Stimulated activated memory B cell treated with anti-CD40 and anti-IgM and Interleukin-4, amounts not matched to agents 10 μg/mL and 1 μg/mL and 100 μg/mL, for 72 hours (primary cell): ENCODE measurements at regions not wholly inside any gene's neighbourhood (a gene's known extent, or its start where the extent isn't known, plus 50 kb on each side); places are given as distances from the start of the nearest gene placed in this dataset.

ENCODE experiments used
- ATAC-seq: fragments of 150-1000 bp; cut with Tn5 transposase; 2 replicates; pipeline ENCODE4 v1.10.0; 2021
- H3K27ac Mint-ChIP-seq: one replicate; pipeline ENCODE4 v1.8.0; 2022; ENCODE audit warnings: mild to moderate bottlenecking, mixed read lengths
- H3K27me3 Mint-ChIP-seq: one replicate; pipeline ENCODE4 v1.8.0; 2022; ENCODE audit warnings: mixed read lengths
- H3K36me3 Mint-ChIP-seq: one replicate; pipeline ENCODE4 v1.8.0; 2022; ENCODE audit warnings: mixed read lengths
- H3K4me1 Mint-ChIP-seq: one replicate; pipeline ENCODE4 v1.8.0; 2022; ENCODE audit warnings: mixed read lengths
- H3K4me3 Mint-ChIP-seq: one replicate; pipeline ENCODE4 v1.8.0; 2022; ENCODE audit warnings: mild to moderate bottlenecking, moderate library complexity, mixed read lengths
- H3K9me3 Mint-ChIP-seq: one replicate; pipeline ENCODE4 v1.8.0; 2022; ENCODE audit warnings: mixed read lengths

GRCh38 chr2:74036010-74036409 is 51.3 kb downstream of the TET3 start:
- Mint-ChIP-seq H3K4me3 (no peak overlapping the region), H3K27ac (peak overlapping the region; percentile 85), H3K27me3 (no peaks in the 10 kb centered on the region), H3K9me3 (no peaks in the 10 kb centered on the region), H3K36me3 (peaks cover 11% of the 10 kb centered on the region), H3K4me1 (peaks cover 89% of the 10 kb centered on the region)
- ATAC-seq, result no peak

DNA sequence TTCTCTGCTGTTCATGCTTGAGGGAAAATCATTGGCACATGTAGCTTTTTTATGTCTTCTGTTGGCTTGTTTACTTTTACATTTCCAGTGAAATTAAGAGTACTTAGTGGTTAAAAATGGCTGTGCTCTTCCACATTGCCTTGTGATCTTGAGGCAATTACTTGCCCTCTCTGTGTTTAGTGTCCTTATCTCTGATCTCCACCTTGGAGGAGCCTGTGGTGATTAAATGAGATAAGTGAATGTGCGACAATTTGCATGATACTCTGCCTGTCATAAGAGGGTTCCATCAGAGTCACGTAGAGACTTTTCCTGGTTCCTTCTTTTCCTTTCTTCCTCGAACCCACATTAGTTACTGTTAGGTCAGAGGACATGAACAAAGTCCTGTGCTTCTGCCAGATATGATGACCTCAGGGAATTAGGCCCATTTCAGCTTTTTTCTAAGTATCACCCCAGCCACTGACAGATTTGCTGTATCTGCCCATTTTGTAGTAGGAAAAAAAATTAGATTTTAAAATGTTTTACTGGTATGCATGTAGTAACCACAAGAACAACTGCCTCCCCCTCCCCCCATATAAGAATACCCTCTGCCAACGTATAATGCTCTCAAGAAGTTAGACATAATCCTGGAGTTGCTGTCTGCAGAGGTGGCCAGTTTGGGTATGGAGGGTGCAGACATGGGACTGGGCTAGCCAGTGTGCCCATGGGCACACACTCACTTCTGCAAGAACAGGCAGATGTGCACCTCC is 51.9 kb downstream of the TET3 start:
- Mint-ChIP-seq H3K36me3 (peaks cover 16% of the 10 kb centered on the region), H3K27me3 (no peaks in the 10 kb centered on the region), H3K27ac (peak overlapping the region; percentile 85), H3K4me1 (peaks cover 89% of the 10 kb centered on the region), H3K9me3 (no peaks in the 10 kb centered on the region), H3K4me3 (peak overlapping the region; percentile 64)
- ATAC-seq, result no peak

- peak; percentile 91 for ATAC-seq
- H3K27ac Mint-ChIP-seq, result peak overlapping the region; percentile 85
- H3K4me3 Mint-ChIP-seq, result peak overlapping the region; percentile 64
Measured at GRCh38 chr2:74037379-74037860, 52.7 kb downstream of the TET3 start.

DNA sequence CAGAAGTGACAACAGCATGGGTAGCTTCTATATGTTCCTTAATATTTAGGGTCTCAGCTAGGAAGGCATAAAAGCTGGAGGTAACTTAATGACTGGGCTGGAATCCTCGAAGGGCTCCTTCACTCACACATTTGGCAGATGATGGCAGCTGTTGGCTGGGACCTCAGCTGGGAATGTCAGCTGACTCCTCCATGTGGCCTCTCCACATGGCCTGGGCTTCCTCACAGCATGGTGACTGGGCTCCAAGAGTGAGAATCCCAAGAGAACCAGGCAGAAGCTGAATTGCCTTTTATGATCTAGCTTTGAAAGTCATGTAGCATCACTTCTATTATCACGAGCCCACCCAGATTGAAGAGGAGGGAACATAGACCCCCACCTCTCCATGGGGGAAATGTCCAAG is 54.9 kb downstream of the TET3 start:
- Mint-ChIP-seq H3K27ac (peak overlapping the region; percentile 85), H3K4me1 (peaks cover 77% of the 10 kb centered on the region), H3K4me3 (no peak overlapping the region), H3K36me3 (peaks cover 16% of the 10 kb centered on the region), H3K27me3 (no peaks in the 10 kb centered on the region), H3K9me3 (no peaks in the 10 kb centered on the region)
- ATAC-seq, result no peak

More at GRCh38 chr2:74037379-74037860, 52.7 kb downstream of the TET3 start:
- peaks cover 86% of the 10 kb centered on the region for H3K4me1 Mint-ChIP-seq
- no peaks in the 10 kb centered on the region for H3K9me3 Mint-ChIP-seq
- H3K36me3 Mint-ChIP-seq, result peaks cover 16% of the 10 kb centered on the region
- no peaks in the 10 kb centered on the region for H3K27me3 Mint-ChIP-seq

- ATAC-seq, result no peak
- Mint-ChIP-seq H3K27me3 (no peaks in the 10 kb centered on the region), H3K27ac (peak overlapping the region; percentile 42), H3K9me3 (no peaks in the 10 kb centered on the region), H3K36me3 (peaks cover 19% of the 10 kb centered on the region), H3K4me3 (peak overlapping the region; percentile 52), H3K4me1 (peaks cover 80% of the 10 kb centered on the region)
Measured at GRCh38 chr2:74041182-74041581, 56.5 kb downstream of the TET3 start.

GRCh38 chr2:74041726-74042125 is 57.0 kb downstream of the TET3 start:
- Mint-ChIP-seq H3K4me3 (no peak overlapping the region), H3K9me3 (no peaks in the 10 kb centered on the region), H3K36me3 (peaks cover 25% of the 10 kb centered on the region), H3K27ac (peak overlapping the region; percentile 42), H3K27me3 (no peaks in the 10 kb centered on the region), H3K4me1 (peaks cover 75% of the 10 kb centered on the region)
- ATAC-seq, result no peak

GRCh38 chr2:74042606-74043005 is 57.9 kb downstream of the TET3 start:
- no peak for ATAC-seq
- H3K9me3 Mint-ChIP-seq, result no peaks in the 10 kb centered on the region
- no peaks in the 10 kb centered on the region for H3K27me3 Mint-ChIP-seq
- peaks cover 68% of the 10 kb centered on the region for H3K4me1 Mint-ChIP-seq
- peaks cover 34% of the 10 kb centered on the region for H3K36me3 Mint-ChIP-seq
- peak overlapping the region; percentile 34 for H3K27ac Mint-ChIP-seq
- H3K4me3 Mint-ChIP-seq, result no peak overlapping the region

- H3K36me3 Mint-ChIP-seq, result peaks cover 44% of the 10 kb centered on the region
- H3K27me3 Mint-ChIP-seq, result no peaks in the 10 kb centered on the region
- no peaks in the 10 kb centered on the region for H3K9me3 Mint-ChIP-seq
- peaks cover 66% of the 10 kb centered on the region for H3K4me1 Mint-ChIP-seq
- no peak for ATAC-seq
- H3K27ac Mint-ChIP-seq, result peak overlapping the region; percentile 34
- no peak overlapping the region for H3K4me3 Mint-ChIP-seq
Measured at GRCh38 chr2:74043345-74044329, 58.9 kb downstream of the TET3 start.

DNA sequence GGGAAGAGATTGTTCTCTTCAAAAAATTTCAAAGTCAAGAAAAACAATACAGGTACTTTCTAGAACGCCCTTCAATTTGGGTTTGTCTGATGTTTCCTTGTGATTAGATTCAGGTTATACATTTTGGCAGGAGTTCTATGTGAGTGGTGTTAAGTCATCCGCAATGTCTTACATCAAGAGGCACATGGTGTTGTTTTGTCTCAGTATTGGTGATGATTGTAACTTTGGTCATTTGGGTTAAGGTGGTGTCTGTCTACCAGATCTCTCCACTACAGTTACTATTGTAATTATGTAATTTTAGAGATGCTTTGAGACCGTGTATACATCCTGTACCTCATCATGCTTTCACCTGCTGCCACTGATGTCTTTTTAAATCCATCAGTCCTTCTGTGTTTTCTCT is 60.3 kb downstream of the TET3 start:
- H3K4me1 Mint-ChIP-seq, result peaks cover 57% of the 10 kb centered on the region
- ATAC-seq, result no peak
- H3K4me3 Mint-ChIP-seq, result no peak overlapping the region
- H3K9me3 Mint-ChIP-seq, result no peaks in the 10 kb centered on the region
- no peak overlapping the region for H3K27ac Mint-ChIP-seq
- no peaks in the 10 kb centered on the region for H3K27me3 Mint-ChIP-seq
- H3K36me3 Mint-ChIP-seq, result peaks cover 51% of the 10 kb centered on the region

GRCh38 chr2:74045454-74045853 is 60.7 kb downstream of the TET3 start:
- Mint-ChIP-seq H3K4me1 (peaks cover 52% of the 10 kb centered on the region), H3K4me3 (no peak overlapping the region), H3K27ac (no peak overlapping the region), H3K36me3 (peaks cover 46% of the 10 kb centered on the region), H3K27me3 (no peaks in the 10 kb centered on the region), H3K9me3 (no peaks in the 10 kb centered on the region)
- ATAC-seq, result no peak

- no peaks in the 10 kb centered on the region for H3K27me3 Mint-ChIP-seq
- no peak overlapping the region for H3K4me3 Mint-ChIP-seq
- no peaks in the 10 kb centered on the region for H3K9me3 Mint-ChIP-seq
- H3K27ac Mint-ChIP-seq, result no peak overlapping the region
- peaks cover 39% of the 10 kb centered on the region for H3K36me3 Mint-ChIP-seq
- ATAC-seq, result no peak
- peaks cover 44% of the 10 kb centered on the region for H3K4me1 Mint-ChIP-seq
Measured at GRCh38 chr2:74046441-74046840, 61.7 kb downstream of the TET3 start.

- ATAC-seq, result no peak
- Mint-ChIP-seq H3K4me1 (peaks cover 40% of the 10 kb centered on the region), H3K36me3 (peaks cover 38% of the 10 kb centered on the region), H3K9me3 (no peaks in the 10 kb centered on the region), H3K27ac (no peak overlapping the region), H3K27me3 (no peaks in the 10 kb centered on the region), H3K4me3 (no peak overlapping the region)
Measured at GRCh38 chr2:74047152-74047551, 62.4 kb downstream of the TET3 start.

- H3K27ac Mint-ChIP-seq, result peak overlapping the region; percentile 11
- H3K4me1 Mint-ChIP-seq, result peaks cover 36% of the 10 kb centered on the region
Measured at GRCh38 chr2:74048147-74048546, 63.4 kb downstream of the TET3 start.

DNA sequence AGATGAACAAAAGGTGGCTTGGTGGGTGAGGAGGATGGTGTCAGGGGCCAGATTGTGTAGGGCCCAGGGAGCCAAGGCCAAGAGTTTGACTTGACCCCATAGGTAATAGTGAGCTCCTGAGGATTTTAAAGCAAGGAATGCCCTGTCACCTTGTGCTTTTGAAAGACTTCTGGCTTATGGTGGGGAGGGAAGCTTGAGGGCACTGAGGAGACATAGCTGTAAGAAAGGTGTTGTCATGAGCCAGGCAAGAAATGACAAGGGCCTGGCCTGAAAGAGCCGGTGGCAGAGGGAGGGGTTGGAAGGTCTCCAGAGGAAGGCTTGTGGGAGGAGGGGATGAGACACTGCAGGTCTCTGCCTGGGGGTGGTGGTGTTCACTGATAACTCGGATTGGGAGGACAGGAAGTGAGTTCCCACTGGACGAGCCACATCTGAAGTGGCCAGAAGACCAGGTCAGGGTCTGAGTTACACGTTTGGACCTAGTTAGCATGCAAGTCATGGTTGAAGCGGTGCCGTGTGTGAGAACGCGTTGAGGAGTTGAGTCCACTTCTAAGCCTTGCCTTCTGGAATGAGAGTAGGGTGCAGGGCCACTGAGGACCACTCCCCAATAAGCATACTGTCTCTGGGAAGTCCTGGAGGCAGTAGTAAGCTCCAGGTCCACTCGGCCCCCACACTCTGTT is 64.3 kb downstream of the TET3 start:
- Mint-ChIP-seq H3K27me3 (no peaks in the 10 kb centered on the region), H3K4me1 (peaks cover 39% of the 10 kb centered on the region), H3K9me3 (no peaks in the 10 kb centered on the region), H3K27ac (peak overlapping the region; percentile 11), H3K4me3 (no peak overlapping the region), H3K36me3 (peaks cover 49% of the 10 kb centered on the region)
- no peak for ATAC-seq

More at GRCh38 chr2:74048147-74048546, 63.4 kb downstream of the TET3 start:
- Mint-ChIP-seq H3K36me3 (peaks cover 41% of the 10 kb centered on the region), H3K9me3 (no peaks in the 10 kb centered on the region), H3K27me3 (no peaks in the 10 kb centered on the region), H3K4me3 (no peak overlapping the region)
- no peak for ATAC-seq

GRCh38 chr2:74050151-74050550 is 65.4 kb downstream of the TET3 start:
- Mint-ChIP-seq H3K4me3 (no peak overlapping the region), H3K27ac (no peak overlapping the region), H3K36me3 (peaks cover 57% of the 10 kb centered on the region), H3K4me1 (peaks cover 44% of the 10 kb centered on the region), H3K27me3 (no peaks in the 10 kb centered on the region), H3K9me3 (no peaks in the 10 kb centered on the region)
- ATAC-seq, result no peak
